A673 (cell line): ENCODE measurements at regions not wholly inside any gene's neighbourhood (a gene's known extent, or its start where the extent isn't known, plus 50 kb on each side); places are given as distances from the start of the nearest gene placed in this dataset.
"Not testable (repeated sequence)": the region's sequence is repeated elsewhere in the genome, so short reads cannot be mapped to it uniquely, and the experiment has no call there.

ENCODE experiments used
- BruUV-seq: library from RNA; stranded (reverse); fragments of 400-500 nt; replicated peaks from 2 replicates; lab custom pipeline; 2021; lab: Mats Ljungman, UMichigan
- CTCF ChIA-PET: fragments of 300-600 bp; sonication (Branson Sonifier 250); formaldehyde crosslinking; loops from one replicate; lab custom pipeline; 2022; ENCODE audit warnings: antibody characterized with exemption; lab: Charles Lee
- POLR2A ChIA-PET: fragments of 300-600 bp; sonication (Branson Sonifier 250); formaldehyde crosslinking; loops from one replicate; lab custom pipeline; 2022; ENCODE audit warnings: antibody characterized with exemption; ENCODE audit not compliant: low non-redundant PET; lab: Charles Lee
- DNase-seq: peaks from one replicate; pipeline ENCODE4 v3.0.0-alpha.2; 2015; ENCODE audit warnings: low spot score
- H3K27ac ChIP-seq: fragments of 200-600 bp; sonication (generic); 2 replicates; pipeline ENCODE4 v1.5.1; 2016; ENCODE audit warnings: mixed run types, low read depth, mild to moderate bottlenecking, mixed read lengths, antibody characterized with exemption, low read length; ENCODE audit not compliant: poor library complexity, severe bottlenecking
- H3K27me3 ChIP-seq: fragments of 200-600 bp; sonication (generic); replicated peaks from 2 replicates; pipeline ENCODE4 v1.6.1; 2017; ENCODE audit warnings: mixed run types, low read depth, mild to moderate bottlenecking, mixed read lengths, antibody characterized with exemption, low read length; ENCODE audit not compliant: insufficient read depth, poor library complexity
- H3K36me3 ChIP-seq: fragments of 200-600 bp; sonication (generic); 2 replicates; pipeline ENCODE4 v1.6.1; 2016; ENCODE audit warnings: mixed run types, mild to moderate bottlenecking, mixed read lengths, antibody characterized with exemption, low read length; ENCODE audit not compliant: insufficient read depth, poor library complexity, severe bottlenecking
- H3K4me1 ChIP-seq: fragments of 200-600 bp; sonication (generic); 2 replicates; pipeline ENCODE4 v1.6.1; 2017; ENCODE audit warnings: mixed run types, mild to moderate bottlenecking, mixed read lengths, antibody characterized with exemption, low read length; ENCODE audit not compliant: insufficient read depth, poor library complexity, severe bottlenecking
- H3K4me3 ChIP-seq: fragments of 200-600 bp; sonication (generic); 2 replicates; pipeline ENCODE4 v1.5.1; 2016; ENCODE audit warnings: low read depth, mixed run types, mild to moderate bottlenecking, mixed read lengths, low read length; ENCODE audit not compliant: poor library complexity, severe bottlenecking
- H3K9me3 ChIP-seq: fragments of 200-600 bp; sonication (generic); 2 replicates; pipeline ENCODE4 v1.6.1; 2016; ENCODE audit warnings: mixed run types, low read depth, mild to moderate bottlenecking, mixed read lengths, antibody characterized with exemption, low read length; ENCODE audit not compliant: poor library complexity, severe bottlenecking
- EZH2 ChIP-seq: fragments of 200-600 bp; sonication (generic); IDR thresholded peaks from 2 replicates; pipeline ENCODE4 v1.6.1; 2017; ENCODE audit warnings: borderline replicate concordance, low read depth, mild to moderate bottlenecking, mixed read lengths, antibody characterized with exemption, low read length; ENCODE audit not compliant: poor library complexity, severe bottlenecking
- intact Hi-C: fragments of 100-400 bp; cut with micrococcal nuclease; formaldehyde crosslinking; loops from one replicate; pipeline ENCODE4 v1.10.0; 2022; ENCODE audit not compliant: unreplicated experiment
- TF ChIP-seq, protein P1 (sequence below): fragments of 300-800, 200-600 bp; sonication (generic); conservative IDR thresholded peaks from 2 replicates; pipeline ENCODE4 v1.5.1; 2017; ENCODE audit warnings: low read depth, mild to moderate bottlenecking, antibody characterized with exemption, low read length, moderate library complexity, mixed read lengths

- POLR2A ChIA-PET, result no interaction called here
- intact Hi-C loops, result no loop called here
- Histone ChIP-seq H3K4me3 (no peak overlapping the region), H3K27me3 (peaks cover 8% of the 10 kb centered on the region), H3K9me3 (no peaks in the 10 kb centered on the region), H3K4me1 (no peaks in the 10 kb centered on the region), H3K27ac (no peak overlapping the region), H3K36me3 (no peaks in the 10 kb centered on the region)
- CTCF ChIA-PET, result no interaction called here
- TF ChIP-seq EZH2, result no peak
- TF ChIP-seq, protein P1, sequence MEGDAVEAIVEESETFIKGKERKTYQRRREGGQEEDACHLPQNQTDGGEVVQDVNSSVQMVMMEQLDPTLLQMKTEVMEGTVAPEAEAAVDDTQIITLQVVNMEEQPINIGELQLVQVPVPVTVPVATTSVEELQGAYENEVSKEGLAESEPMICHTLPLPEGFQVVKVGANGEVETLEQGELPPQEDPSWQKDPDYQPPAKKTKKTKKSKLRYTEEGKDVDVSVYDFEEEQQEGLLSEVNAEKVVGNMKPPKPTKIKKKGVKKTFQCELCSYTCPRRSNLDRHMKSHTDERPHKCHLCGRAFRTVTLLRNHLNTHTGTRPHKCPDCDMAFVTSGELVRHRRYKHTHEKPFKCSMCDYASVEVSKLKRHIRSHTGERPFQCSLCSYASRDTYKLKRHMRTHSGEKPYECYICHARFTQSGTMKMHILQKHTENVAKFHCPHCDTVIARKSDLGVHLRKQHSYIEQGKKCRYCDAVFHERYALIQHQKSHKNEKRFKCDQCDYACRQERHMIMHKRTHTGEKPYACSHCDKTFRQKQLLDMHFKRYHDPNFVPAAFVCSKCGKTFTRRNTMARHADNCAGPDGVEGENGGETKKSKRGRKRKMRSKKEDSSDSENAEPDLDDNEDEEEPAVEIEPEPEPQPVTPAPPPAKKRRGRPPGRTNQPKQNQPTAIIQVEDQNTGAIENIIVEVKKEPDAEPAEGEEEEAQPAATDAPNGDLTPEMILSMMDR, result no peak
- BruUV-seq, result no TSS peak
- DNase-seq, result no peak
Observed at GRCh38 chr9:71515107-71515506, 253.2 kb downstream of the CEMIP2 start.

DNA sequence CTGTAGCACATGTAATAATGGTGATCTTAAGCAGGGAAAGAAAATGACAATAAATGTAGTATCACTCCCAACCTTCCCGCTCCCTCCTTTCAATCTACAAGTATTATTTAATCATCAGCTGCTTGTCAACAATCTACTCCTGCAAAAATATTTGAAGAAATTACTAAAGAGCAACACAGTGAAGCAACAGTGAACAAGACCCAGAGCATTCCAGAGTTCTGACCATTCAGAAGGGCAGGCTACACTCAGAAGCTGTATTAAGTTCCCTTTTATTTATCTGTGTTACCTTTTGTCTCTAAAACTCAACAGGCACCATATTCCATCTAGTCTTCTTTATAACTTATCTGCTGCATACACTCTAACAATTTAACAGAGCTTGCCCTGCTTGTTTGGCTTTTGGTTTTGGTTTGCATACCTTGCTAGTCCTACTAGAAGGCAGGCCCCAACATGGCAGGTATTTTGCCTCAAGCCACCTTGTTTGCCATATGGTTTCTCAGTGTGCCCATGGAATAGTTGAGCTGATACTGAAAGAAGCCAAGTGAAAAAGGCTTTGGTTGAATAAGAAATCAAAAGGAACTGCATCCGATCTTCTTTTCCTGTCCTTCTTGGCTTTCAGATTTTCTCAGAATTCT lies 253.9 kb downstream of the CEMIP2 start:
- Histone ChIP-seq H3K4me3 (no peak overlapping the region), H3K27ac (no peak overlapping the region), H3K36me3 (no peaks in the 10 kb centered on the region), H3K4me1 (no peaks in the 10 kb centered on the region), H3K9me3 (no peaks in the 10 kb centered on the region), H3K27me3 (peaks cover 8% of the 10 kb centered on the region)
- intact Hi-C loops, result no loop called here
- no TSS peak for BruUV-seq
- POLR2A ChIA-PET, result no interaction called here
- DNase-seq, result no peak
- CTCF ChIA-PET, result interaction anchor here (0.6 kb wide), 1 partner anchor 205 kb away, joined by 3 read pairs; no protein-coding TSS in a partner anchor
- TF ChIP-seq, protein P1, result no peak
- no peak for TF ChIP-seq EZH2

GRCh38 chr9:71509054-71509453 lies 259.3 kb downstream of the CEMIP2 start:
- CTCF ChIA-PET, result no interaction called here
- TF ChIP-seq, protein P1, result no peak
- TF ChIP-seq EZH2, result no peak
- H3K36me3 ChIP-seq, result no peaks in the 10 kb centered on the region
- no peaks in the 10 kb centered on the region for H3K9me3 ChIP-seq
- POLR2A ChIA-PET, result no interaction called here
- no peak for DNase-seq
- intact Hi-C loops, result no loop called here
- H3K27me3 ChIP-seq, result no peaks in the 10 kb centered on the region
- H3K27ac ChIP-seq, result no peak overlapping the region
- no peak overlapping the region for H3K4me3 ChIP-seq
- H3K4me1 ChIP-seq, result no peaks in the 10 kb centered on the region
- BruUV-seq, result no TSS peak

DNA sequence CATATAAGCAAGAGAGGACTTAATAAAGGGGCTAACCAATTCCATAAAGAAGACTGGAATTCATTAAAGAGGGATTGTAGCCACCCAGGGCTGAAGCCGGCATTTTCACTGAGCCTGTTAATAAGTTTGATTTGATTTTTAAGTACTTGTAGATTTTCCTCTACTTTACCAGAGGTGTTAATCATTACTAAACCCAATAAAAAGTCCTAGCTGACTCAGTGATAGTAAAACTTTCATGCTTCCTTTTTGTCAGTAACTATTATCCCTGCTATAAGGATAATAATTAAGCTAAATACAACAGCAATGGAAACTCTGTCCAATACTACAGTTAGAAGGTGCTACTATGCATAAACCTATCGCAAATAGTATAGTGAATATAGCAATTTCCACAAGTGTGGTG lies 260.2 kb downstream of the CEMIP2 start:
- H3K27ac ChIP-seq, BruUV-seq, intact Hi-C loops, DNase-seq, H3K27me3 ChIP-seq, POLR2A ChIA-PET, H3K4me3 ChIP-seq, H3K4me1 ChIP-seq, H3K36me3 ChIP-seq, H3K9me3 ChIP-seq: not testable (repeated sequence)
- CTCF ChIA-PET, result interaction anchor here (0.6 kb wide), 1 partner anchor 260 kb away, joined by 4 read pairs; the partner anchor contains the start of gene CEMIP2
